NT2/D1 (cell line): ENCODE measurements at regions not wholly inside any gene's neighbourhood (a gene's known extent, or its start where the extent isn't known, plus 50 kb on each side); places are given as distances from the start of the nearest gene placed in this dataset.

Experiments used
- DNase-seq: peaks from one replicate; pipeline ENCODE4 v3.0.0-alpha.2; 2011; ENCODE audit warnings: low read depth, low spot score
- H3K27me3 ChIP-seq: 2 replicates; pipeline ENCODE4 v1.6.0; 2011; ENCODE audit warnings: mild to moderate bottlenecking; ENCODE audit not compliant: insufficient read length, insufficient read depth
- H3K36me3 ChIP-seq: 2 replicates; pipeline ENCODE4 v1.6.1; 2011; ENCODE audit warnings: mild to moderate bottlenecking, low read length, mixed read lengths; ENCODE audit not compliant: insufficient read depth, insufficient read length
- H3K4me1 ChIP-seq: 2 replicates; pipeline ENCODE4 v1.5.1; 2011; ENCODE audit not compliant: insufficient read depth, insufficient read length
- H3K4me3 ChIP-seq: 2 replicates; pipeline ENCODE4 v1.5.1; 2011; ENCODE audit warnings: low read depth; ENCODE audit not compliant: insufficient read length
- H3K9ac ChIP-seq: 2 replicates; pipeline ENCODE4 v1.6.0; 2011; ENCODE audit warnings: low read depth; ENCODE audit not compliant: insufficient read length
- H3K9me3 ChIP-seq: 2 replicates; pipeline ENCODE4 v1.5.1; 2011; ENCODE audit warnings: mild to moderate bottlenecking, low read length; ENCODE audit not compliant: insufficient read depth
- SUZ12 ChIP-seq: IDR thresholded peaks from 2 replicates; pipeline ENCODE4 v1.6.1; 2011; ENCODE audit not compliant: insufficient read length, insufficient read depth; ENCODE audit errors: extremely low read depth
- YY1 ChIP-seq: IDR thresholded peaks from 2 replicates; pipeline ENCODE4 v1.6.1; 2011; ENCODE audit not compliant: insufficient read length, insufficient read depth
- ZNF274 ChIP-seq: IDR thresholded peaks from 2 replicates; pipeline ENCODE4 v1.6.1; 2011; ENCODE audit warnings: mild to moderate bottlenecking, low read depth, low read length

GRCh38 chr2:15812187-15812780 lies 128.1 kb upstream of the MYCN start:
- Histone ChIP-seq H3K36me3 (no peaks in the 10 kb centered on the region), H3K9me3 (no peaks in the 10 kb centered on the region), H3K9ac (no peak overlapping the region), H3K4me1 (peaks cover 19% of the 10 kb centered on the region), H3K4me3 (no peak overlapping the region), H3K27me3 (no peaks in the 10 kb centered on the region)
- TF ChIP-seq SUZ12 (no peak), ZNF274 (no peak), YY1 (no peak)
- DNase-seq = no peak

- Histone ChIP-seq H3K4me1 (peaks cover 17% of the 10 kb centered on the region), H3K36me3 (no peaks in the 10 kb centered on the region), H3K27me3 (no peaks in the 10 kb centered on the region), H3K9me3 (no peaks in the 10 kb centered on the region), H3K4me3 (no peak overlapping the region), H3K9ac (no peak overlapping the region)
- TF ChIP-seq SUZ12 = no peak
- TF ChIP-seq YY1 = no peak
- DNase-seq = no peak
Observed at GRCh38 chr2:15813481-15814266, 126.7 kb upstream of the MYCN start.

DNA sequence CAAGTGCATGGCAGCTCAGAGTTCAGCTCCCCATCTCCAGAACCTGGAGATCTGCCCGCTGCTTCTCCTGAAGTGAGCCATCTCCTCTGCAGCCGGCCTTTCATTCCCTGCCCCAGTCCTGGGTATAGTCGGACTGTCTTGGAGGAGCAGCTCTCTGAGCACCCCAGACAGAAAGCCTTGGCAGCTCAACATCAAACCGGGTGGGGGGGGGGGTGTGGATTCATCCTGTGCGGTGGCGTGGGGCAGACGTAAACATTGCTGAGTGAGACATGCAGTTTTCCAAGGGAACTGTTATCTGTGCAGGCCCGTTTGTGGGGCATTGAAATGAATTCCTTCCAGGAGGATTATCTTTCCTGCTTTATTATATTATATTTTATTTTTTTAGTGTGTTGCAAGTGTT lies 125.9 kb upstream of the MYCN start:
- H3K9me3 ChIP-seq = no peaks in the 10 kb centered on the region
- no peaks in the 10 kb centered on the region for H3K27me3 ChIP-seq
- no peak overlapping the region for H3K4me3 ChIP-seq
- no peak for DNase-seq
- H3K4me1 ChIP-seq = peaks cover 17% of the 10 kb centered on the region
- H3K9ac ChIP-seq = no peak overlapping the region
- H3K36me3 ChIP-seq = no peaks in the 10 kb centered on the region
- TF ChIP-seq YY1 (no peak), ZNF274 (no peak), SUZ12 (no peak)

DNA sequence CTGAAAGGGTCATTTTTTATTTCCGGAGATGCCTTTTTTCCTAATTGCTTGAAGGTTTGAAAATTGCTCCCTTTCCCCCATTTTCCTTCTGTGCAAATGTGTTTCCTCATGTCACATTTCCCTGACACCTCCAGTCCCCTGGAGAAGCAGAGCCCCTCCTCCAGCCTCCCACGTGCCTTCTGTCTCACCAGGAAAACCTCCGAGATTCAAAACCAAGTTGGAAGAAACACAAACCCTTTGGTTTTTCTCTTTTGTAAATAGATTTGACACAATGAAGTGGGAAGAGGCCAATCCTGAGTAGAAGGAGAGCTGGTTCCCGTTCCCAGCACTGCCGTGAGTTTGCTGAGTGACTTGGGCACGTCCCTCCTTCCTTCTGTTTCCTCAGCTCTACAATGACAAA lies 125.4 kb upstream of the MYCN start:
- Histone ChIP-seq H3K4me1 (peaks cover 17% of the 10 kb centered on the region), H3K9me3 (no peaks in the 10 kb centered on the region), H3K27me3 (no peaks in the 10 kb centered on the region), H3K9ac (no peak overlapping the region), H3K4me3 (no peak overlapping the region), H3K36me3 (no peaks in the 10 kb centered on the region)
- no peak for TF ChIP-seq YY1
- no peak for DNase-seq

DNA sequence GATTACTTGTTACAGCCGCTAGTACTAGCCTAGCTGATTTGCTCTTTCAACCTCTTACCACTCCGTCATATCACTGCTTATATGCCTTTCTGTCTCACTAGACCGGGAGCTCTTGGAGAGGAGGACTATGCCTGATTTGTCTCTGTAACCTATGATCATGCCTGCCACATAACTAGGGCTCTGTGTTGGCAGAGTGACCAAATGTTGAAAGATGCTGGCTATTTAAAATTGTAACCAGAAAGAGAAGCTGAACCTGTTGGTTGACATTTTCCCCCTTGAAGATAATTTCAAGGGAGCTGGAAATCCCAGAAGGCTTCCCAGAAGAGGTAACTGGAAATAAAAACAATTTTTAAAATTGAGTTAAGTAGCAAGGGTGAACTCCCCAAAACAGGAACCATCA lies 124.1 kb upstream of the MYCN start:
- no peaks in the 10 kb centered on the region for H3K36me3 ChIP-seq
- no peak overlapping the region for H3K4me3 ChIP-seq
- no peak for DNase-seq
- no peaks in the 10 kb centered on the region for H3K9me3 ChIP-seq
- H3K27me3 ChIP-seq = no peaks in the 10 kb centered on the region
- TF ChIP-seq SUZ12 = no peak
- no peak for TF ChIP-seq ZNF274
- no peak for TF ChIP-seq YY1
- no peak overlapping the region for H3K9ac ChIP-seq
- peaks cover 13% of the 10 kb centered on the region for H3K4me1 ChIP-seq

GRCh38 chr2:15816674-15817406 lies 123.5 kb upstream of the MYCN start:
- DNase-seq = no peak

GRCh38 chr2:15817748-15818147 lies 122.6 kb upstream of the MYCN start:
- no peaks in the 10 kb centered on the region for H3K9me3 ChIP-seq
- DNase-seq = no peak
- TF ChIP-seq YY1 (no peak), ZNF274 (no peak), SUZ12 (no peak)
- peaks cover 9% of the 10 kb centered on the region for H3K4me1 ChIP-seq
- H3K9ac ChIP-seq = no peak overlapping the region
- no peak overlapping the region for H3K4me3 ChIP-seq
- H3K27me3 ChIP-seq = no peaks in the 10 kb centered on the region
- H3K36me3 ChIP-seq = no peaks in the 10 kb centered on the region

More at GRCh38 chr2:15816674-15817406, 123.5 kb upstream of the MYCN start:
- no peak overlapping the region for H3K9ac ChIP-seq
- no peak overlapping the region for H3K4me3 ChIP-seq
- TF ChIP-seq YY1 (no peak), ZNF274 (no peak), SUZ12 (no peak)
- no peaks in the 10 kb centered on the region for H3K27me3 ChIP-seq
- no peaks in the 10 kb centered on the region for H3K36me3 ChIP-seq
- H3K9me3 ChIP-seq = no peaks in the 10 kb centered on the region
- H3K4me1 ChIP-seq = peaks cover 10% of the 10 kb centered on the region
